ENCODE measurements at regions not wholly inside any gene's neighbourhood (a gene's known extent, or its start where the extent isn't known, plus 50 kb on each side); places are given as distances from the start of the nearest gene placed in this dataset.

DNA sequence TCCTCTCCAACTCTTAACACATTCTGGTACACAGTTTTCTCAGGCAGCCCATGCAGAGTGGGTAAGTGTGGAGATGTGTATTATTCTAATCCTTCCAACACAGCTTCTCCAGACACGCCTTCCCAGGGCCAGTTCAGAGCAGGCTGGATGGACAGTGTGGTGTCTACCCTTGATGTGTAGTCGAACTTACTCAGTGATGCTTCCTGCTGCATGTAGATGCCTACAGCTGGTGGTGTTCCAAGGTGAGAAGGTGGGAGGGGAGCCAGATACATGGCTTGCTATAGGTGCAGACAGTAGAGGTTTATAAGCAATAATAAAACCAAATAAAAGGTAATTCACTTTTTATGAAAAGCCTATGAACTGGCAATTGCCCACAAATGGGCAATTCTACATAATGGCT is 104.0 kb downstream of the QRSL1 start:
- intact Hi-C loops (cut with DNase I), result no loop called here
- H3K4me3 ChIP-seq, result no peak overlapping the region

DNA sequence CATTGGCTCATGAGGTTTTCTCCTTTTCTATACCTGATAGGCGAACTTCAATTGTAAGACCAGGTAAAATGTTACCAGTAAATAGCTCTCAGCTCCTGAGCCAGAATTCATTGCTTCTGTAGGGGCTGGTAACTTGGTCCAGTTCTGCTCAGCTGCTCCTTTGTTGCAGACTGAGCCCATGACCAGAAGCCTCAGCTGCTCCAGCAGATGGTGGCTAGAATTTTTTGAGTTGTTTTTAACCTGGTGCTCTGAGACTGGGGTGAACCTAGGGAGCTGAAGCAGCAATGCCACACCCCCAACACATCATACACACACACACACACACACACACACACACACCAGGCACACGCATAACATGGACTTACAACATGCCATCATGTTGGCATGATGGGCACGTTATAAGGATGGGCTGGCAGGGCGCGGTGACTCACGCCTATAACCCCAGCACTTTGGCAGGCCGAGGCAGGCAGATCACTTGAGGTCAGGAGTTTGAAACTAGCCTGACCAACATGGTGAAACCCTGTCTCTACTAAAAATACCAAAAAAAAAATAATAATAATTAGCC is 103.1 kb downstream of the QRSL1 start:
- H3K9me3 ChIP-seq, result peaks cover 0 to 9% (median 6%) of the 10 kb centered on the region in 3 donors
- H3K36me3 ChIP-seq, result no peaks in the 10 kb centered on the region
- no peaks in the 10 kb centered on the region for H3K27me3 ChIP-seq
- WGBS, 2 donors, result 67 to 82% methylated on average over 5 to 6 of the region's 7 CpGs
- H3K4me1 ChIP-seq, result peaks cover 0 to 31% (median 0%) of the 10 kb centered on the region in 3 donors
- no peak overlapping the region for H3K4me3 ChIP-seq
- no peak overlapping the region for H3K27ac ChIP-seq
- no peak for DNase-seq
- TF ChIP-seq POLR2A (IDR thresholded peaks at IDR 0.05), result no peak
- TF ChIP-seq, protein P1, sequence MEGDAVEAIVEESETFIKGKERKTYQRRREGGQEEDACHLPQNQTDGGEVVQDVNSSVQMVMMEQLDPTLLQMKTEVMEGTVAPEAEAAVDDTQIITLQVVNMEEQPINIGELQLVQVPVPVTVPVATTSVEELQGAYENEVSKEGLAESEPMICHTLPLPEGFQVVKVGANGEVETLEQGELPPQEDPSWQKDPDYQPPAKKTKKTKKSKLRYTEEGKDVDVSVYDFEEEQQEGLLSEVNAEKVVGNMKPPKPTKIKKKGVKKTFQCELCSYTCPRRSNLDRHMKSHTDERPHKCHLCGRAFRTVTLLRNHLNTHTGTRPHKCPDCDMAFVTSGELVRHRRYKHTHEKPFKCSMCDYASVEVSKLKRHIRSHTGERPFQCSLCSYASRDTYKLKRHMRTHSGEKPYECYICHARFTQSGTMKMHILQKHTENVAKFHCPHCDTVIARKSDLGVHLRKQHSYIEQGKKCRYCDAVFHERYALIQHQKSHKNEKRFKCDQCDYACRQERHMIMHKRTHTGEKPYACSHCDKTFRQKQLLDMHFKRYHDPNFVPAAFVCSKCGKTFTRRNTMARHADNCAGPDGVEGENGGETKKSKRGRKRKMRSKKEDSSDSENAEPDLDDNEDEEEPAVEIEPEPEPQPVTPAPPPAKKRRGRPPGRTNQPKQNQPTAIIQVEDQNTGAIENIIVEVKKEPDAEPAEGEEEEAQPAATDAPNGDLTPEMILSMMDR (IDR thresholded peaks at IDR 0.05), result no peak
- intact Hi-C loops (cut with DNase I), result no loop called here

More for the DNA sequence above, 104.0 kb downstream of the QRSL1 start:
- Histone ChIP-seq H3K9me3 (peaks cover 0 to 9% (median 6%) of the 10 kb centered on the region in 3 donors), H3K4me1 (peaks cover 0 to 35% (median 0%) of the 10 kb centered on the region in 3 donors), H3K36me3 (no peaks in the 10 kb centered on the region), H3K27me3 (no peaks in the 10 kb centered on the region), H3K27ac (no peak overlapping the region)
- DNase-seq, result no peak
- WGBS, 2 donors, result 79 to 93% methylated on average over 2 of the region's 2 CpGs
- TF ChIP-seq POLR2A (IDR thresholded peaks at IDR 0.05), result no peak
- TF ChIP-seq, protein P1 (IDR thresholded peaks at IDR 0.05), result no peak

DNA sequence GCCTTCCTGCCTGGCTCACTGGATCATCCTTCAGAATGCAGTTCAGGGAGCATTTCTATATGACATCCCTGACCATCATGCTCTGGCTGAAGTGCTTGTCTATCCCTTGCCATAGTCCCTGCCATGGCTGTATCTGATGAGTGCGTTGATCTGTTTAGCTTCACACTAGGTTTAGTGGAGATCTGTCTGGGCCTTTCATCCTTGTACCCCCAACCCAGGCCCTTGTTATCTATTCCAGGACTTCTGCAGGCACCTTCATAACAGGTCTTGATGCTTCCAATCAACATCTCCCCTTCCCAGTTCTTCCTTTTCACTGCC is 102.4 kb downstream of the QRSL1 start:
- Histone ChIP-seq H3K36me3 (no peaks in the 10 kb centered on the region), H3K27me3 (no peaks in the 10 kb centered on the region), H3K4me3 (no peak overlapping the region), H3K27ac (no peak overlapping the region), H3K4me1 (peaks cover 0 to 24% (median 0%) of the 10 kb centered on the region in 3 donors), H3K9me3 (peaks cover 0 to 9% (median 6%) of the 10 kb centered on the region in 3 donors)
- intact Hi-C loops (cut with DNase I), result no loop called here
- no peak for TF ChIP-seq POLR2A (IDR thresholded peaks at IDR 0.05)
- TF ChIP-seq, protein P1 (IDR thresholded peaks at IDR 0.05), result no peak
- 83 to 100% methylated on average over 1 of the region's 1 CpG for WGBS, 2 donors
- no peak for DNase-seq

DNA sequence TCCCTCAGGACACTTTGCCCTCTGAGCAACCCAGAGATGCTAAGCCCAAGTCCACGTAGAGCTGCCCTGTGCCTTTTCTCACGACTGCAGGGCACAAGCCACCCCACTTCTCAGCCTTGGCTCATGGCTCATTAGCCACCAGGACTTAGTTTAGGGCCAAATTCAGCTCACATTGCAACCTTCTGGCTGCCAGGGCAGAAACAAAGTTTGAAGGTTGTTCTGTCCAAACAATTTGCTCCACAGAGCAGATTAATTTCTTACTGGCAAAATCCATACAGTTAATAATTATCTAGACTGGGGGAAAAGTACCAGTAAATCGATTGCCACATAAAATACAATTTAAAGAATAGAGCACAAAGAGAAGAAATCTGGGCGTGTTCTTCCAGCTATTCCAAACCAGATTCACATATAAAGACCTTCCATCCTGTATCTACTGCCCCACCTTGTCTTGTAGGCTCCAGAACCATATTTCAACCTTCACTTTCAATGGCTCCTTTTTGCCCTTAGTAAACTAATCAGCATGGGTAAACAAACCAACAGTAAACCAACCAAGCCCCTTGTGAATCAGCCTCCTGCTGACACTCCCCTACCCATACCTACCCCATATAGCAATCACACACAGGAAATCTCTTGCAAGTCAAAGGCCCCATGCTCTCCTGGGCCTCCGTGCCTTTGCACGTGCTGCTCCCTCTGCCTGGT is 101.9 kb downstream of the QRSL1 start:
- H3K4me3 ChIP-seq, result no peak overlapping the region
- peaks cover 0 to 9% (median 6%) of the 10 kb centered on the region in 3 donors for H3K9me3 ChIP-seq
- H3K27ac ChIP-seq, result no peak overlapping the region
- no peaks in the 10 kb centered on the region for H3K27me3 ChIP-seq
- no peak for TF ChIP-seq POLR2A (IDR thresholded peaks at IDR 0.05)
- TF ChIP-seq, protein P1 (IDR thresholded peaks at IDR 0.05), result no peak
- intact Hi-C loops (cut with DNase I), result no loop called here
- H3K4me1 ChIP-seq, result peaks cover 0 to 19% (median 0%) of the 10 kb centered on the region in 3 donors
- no peaks in the 10 kb centered on the region for H3K36me3 ChIP-seq
- no peak for DNase-seq
- 57 to 69% methylated on average over 6 of the region's 6 CpGs for WGBS, 2 donors

DNA sequence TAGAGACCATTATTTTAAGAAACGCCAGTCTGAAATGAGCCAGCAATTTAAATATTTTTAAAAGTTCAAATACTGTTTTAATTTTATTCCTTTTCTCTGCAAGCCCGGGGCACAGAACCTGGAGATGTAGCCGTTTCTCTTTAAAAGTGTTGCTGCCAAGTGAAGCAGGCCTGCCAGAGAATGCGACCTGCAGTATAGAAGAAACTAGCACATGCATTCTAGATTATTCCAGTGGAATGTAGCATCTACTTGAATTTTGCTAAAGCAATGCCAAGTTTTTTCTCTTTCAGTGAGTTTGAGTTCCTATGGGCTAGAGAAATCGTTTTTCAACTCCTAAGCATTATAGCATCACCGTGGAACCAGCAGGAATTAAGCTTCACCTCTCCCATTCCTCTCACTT is 101.3 kb downstream of the QRSL1 start:
- intact Hi-C loops (cut with DNase I), result no loop called here
- no peak for DNase-seq
- H3K27me3 ChIP-seq, result no peaks in the 10 kb centered on the region
- H3K4me1 ChIP-seq, result peaks cover 0 to 16% (median 0%) of the 10 kb centered on the region in 3 donors
- no peak overlapping the region for H3K27ac ChIP-seq
- peaks cover 0 to 4% (median 4%) of the 10 kb centered on the region in 3 donors for H3K9me3 ChIP-seq
- no peaks in the 10 kb centered on the region for H3K36me3 ChIP-seq
- no peak for TF ChIP-seq POLR2A (IDR thresholded peaks at IDR 0.05)
- TF ChIP-seq, protein P1 (IDR thresholded peaks at IDR 0.05), result no peak
- no peak overlapping the region for H3K4me3 ChIP-seq
- 48 to 57% methylated on average over 6 of the region's 6 CpGs for WGBS, 2 donors

All from esophagus squamous epithelium (tissue), 5 donors.